Nephron (organoid): ENCODE measurements at regions not wholly inside any gene's neighbourhood (a gene's known extent, or its start where the extent isn't known, plus 50 kb on each side); places are given as distances from the start of the nearest gene placed in this dataset.

Source experiments
- H3K27ac Mint-ChIP-seq, 3 experiments: 2 replicates each; pipeline ENCODE4 v1.8.0; 2020; ENCODE audit warnings: mixed read lengths in 3 of 3, mild to moderate bottlenecking in 2 of 3, moderate library complexity in 1 of 3
- H3K27me3 Mint-ChIP-seq: 2 replicates; pipeline ENCODE4 v1.8.0; 2021; ENCODE audit warnings: low read depth, mild to moderate bottlenecking, moderate library complexity, mixed read lengths
- H3K36me3 Mint-ChIP-seq: 2 replicates; pipeline ENCODE4 v1.8.0; 2020; ENCODE audit warnings: low read depth, mixed read lengths
- H3K4me1 Mint-ChIP-seq: 2 replicates; pipeline ENCODE4 v1.8.0; 2020; ENCODE audit warnings: mixed read lengths
- H3K4me3 Mint-ChIP-seq, 3 experiments: 2 replicates each; pipeline ENCODE4 v1.8.0; 2020; ENCODE audit warnings: mild to moderate bottlenecking in 3 of 3, mixed read lengths in 3 of 3, moderate library complexity in 2 of 3
- H3K9me3 Mint-ChIP-seq: 2 replicates; pipeline ENCODE4 v1.8.0; 2020; ENCODE audit warnings: mixed read lengths
- TF ChIP-seq, protein P1 (sequence below), 3 experiments: fragments of 200-600 bp; sonication (generic); IDR thresholded peaks; one replicate each; pipeline ENCODE4 v1.5.0; 2021; ENCODE audit warnings: antibody characterized with exemption in 3 of 3; ENCODE audit not compliant: unreplicated experiment in 3 of 3

DNA sequence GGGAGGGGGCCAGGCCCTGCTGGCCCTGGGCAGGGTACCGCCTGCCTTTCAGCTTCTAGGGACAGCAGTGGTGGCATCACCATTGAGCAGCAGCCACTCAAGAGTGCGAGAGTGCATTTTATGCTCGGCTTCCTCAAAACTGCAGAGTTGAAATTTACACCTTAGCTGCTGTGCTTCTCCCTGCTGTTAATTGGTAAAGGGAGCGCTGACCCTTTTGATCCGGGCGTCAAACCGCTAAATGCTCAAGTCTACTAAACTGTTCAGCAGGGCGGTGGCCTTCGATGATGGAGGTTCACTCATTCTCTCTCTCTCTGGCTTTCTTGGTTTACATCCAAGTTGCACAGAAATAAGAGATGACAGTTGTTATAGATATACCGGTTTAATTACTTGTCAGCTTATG lies 368.6 kb upstream of the IRX2 start:
- Mint-ChIP-seq H3K27me3 (peaks cover 80% of the 10 kb centered on the region), H3K36me3 (no peaks in the 10 kb centered on the region), H3K27ac (no peak overlapping the region), H3K9me3 (no peaks in the 10 kb centered on the region), H3K4me1 (peaks cover 40% of the 10 kb centered on the region), H3K4me3 (no peak overlapping the region)
- TF ChIP-seq, protein P1, sequence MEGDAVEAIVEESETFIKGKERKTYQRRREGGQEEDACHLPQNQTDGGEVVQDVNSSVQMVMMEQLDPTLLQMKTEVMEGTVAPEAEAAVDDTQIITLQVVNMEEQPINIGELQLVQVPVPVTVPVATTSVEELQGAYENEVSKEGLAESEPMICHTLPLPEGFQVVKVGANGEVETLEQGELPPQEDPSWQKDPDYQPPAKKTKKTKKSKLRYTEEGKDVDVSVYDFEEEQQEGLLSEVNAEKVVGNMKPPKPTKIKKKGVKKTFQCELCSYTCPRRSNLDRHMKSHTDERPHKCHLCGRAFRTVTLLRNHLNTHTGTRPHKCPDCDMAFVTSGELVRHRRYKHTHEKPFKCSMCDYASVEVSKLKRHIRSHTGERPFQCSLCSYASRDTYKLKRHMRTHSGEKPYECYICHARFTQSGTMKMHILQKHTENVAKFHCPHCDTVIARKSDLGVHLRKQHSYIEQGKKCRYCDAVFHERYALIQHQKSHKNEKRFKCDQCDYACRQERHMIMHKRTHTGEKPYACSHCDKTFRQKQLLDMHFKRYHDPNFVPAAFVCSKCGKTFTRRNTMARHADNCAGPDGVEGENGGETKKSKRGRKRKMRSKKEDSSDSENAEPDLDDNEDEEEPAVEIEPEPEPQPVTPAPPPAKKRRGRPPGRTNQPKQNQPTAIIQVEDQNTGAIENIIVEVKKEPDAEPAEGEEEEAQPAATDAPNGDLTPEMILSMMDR (IDR thresholded peaks at IDR 0.05; ENCODE audit: unreplicated experiment in 3 of 3), result no peak

DNA sequence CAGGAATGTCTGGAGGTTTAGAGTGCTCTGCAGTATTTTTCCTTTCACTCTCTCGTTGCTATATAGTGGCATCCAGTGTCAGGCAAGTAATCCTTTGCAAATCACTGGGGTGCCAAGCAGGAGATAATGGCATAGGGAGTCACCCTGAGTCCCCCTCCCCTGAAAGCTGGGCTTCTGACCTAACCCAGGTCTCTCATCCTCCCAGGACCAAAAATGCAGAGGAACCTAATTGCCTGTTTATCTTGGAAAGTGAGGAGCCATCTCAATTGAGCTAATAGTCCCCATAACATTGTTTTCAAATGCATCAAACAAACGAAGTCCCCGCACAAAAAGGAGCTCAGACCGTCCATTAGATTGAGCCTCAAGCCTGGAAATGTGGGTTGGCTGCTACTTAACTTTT lies 368.0 kb upstream of the IRX2 start:
- peaks cover 84% of the 10 kb centered on the region for H3K27me3 Mint-ChIP-seq
- no peaks in the 10 kb centered on the region for H3K9me3 Mint-ChIP-seq
- no peak overlapping the region for H3K4me3 Mint-ChIP-seq
- H3K27ac Mint-ChIP-seq, result no peak overlapping the region
- no peaks in the 10 kb centered on the region for H3K36me3 Mint-ChIP-seq
- H3K4me1 Mint-ChIP-seq, result peaks cover 40% of the 10 kb centered on the region
- TF ChIP-seq, protein P1 (IDR thresholded peaks at IDR 0.05; ENCODE audit: unreplicated experiment in 3 of 3), result no peak

DNA sequence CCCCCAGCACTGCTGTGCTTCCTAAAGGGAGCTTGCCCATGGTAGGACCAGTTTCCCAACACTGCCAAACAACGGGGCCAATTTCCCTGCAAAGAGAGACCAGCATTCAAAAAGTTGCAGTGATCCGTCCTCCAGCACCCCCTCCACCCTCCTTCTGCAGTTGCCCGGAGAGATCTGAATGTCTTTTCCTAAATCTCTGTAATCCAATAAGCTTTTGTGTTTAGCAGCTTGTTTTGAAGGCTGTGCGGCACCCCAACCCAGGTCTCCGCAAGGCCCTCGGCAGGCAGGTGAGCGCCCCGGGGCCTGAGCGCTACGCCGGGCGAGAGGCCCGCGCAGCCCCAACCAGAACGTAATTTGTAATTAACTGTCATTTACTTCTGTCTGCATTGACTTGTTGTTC lies 366.9 kb upstream of the IRX2 start:
- H3K27ac Mint-ChIP-seq, result no peak overlapping the region
- H3K4me3 Mint-ChIP-seq, result no peak overlapping the region
- TF ChIP-seq, protein P1 (IDR thresholded peaks at IDR 0.05; ENCODE audit: unreplicated experiment in 3 of 3), result no peak
- H3K9me3 Mint-ChIP-seq, result no peaks in the 10 kb centered on the region
- peaks cover 86% of the 10 kb centered on the region for H3K27me3 Mint-ChIP-seq
- H3K36me3 Mint-ChIP-seq, result no peaks in the 10 kb centered on the region
- H3K4me1 Mint-ChIP-seq, result peaks cover 40% of the 10 kb centered on the region

DNA sequence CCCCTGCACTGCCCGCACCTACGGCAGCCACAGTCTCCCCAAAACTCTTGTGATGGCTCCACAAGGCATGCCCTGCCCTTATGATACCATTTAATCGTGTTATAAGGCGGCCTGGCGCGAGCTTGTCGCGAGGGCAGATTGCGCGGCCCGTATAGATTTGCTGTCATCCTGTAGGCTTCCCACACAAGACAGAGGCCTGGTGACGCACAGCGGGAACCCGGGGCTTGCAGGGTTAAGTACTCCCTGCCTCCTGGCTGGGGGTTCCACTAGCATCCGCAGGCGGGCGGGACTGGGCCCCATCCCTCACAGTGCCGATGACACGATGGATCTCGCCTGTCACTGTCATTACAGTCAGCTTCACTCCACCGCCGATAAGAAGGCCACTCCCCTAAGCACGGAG lies 364.9 kb upstream of the IRX2 start:
- Mint-ChIP-seq H3K27ac (no peak overlapping the region), H3K4me1 (peaks cover 33% of the 10 kb centered on the region), H3K9me3 (no peaks in the 10 kb centered on the region), H3K36me3 (no peaks in the 10 kb centered on the region), H3K27me3 (peaks cover 72% of the 10 kb centered on the region), H3K4me3 (no peak overlapping the region)
- TF ChIP-seq, protein P1 (IDR thresholded peaks at IDR 0.05; ENCODE audit: unreplicated experiment in 3 of 3), result no peak

DNA sequence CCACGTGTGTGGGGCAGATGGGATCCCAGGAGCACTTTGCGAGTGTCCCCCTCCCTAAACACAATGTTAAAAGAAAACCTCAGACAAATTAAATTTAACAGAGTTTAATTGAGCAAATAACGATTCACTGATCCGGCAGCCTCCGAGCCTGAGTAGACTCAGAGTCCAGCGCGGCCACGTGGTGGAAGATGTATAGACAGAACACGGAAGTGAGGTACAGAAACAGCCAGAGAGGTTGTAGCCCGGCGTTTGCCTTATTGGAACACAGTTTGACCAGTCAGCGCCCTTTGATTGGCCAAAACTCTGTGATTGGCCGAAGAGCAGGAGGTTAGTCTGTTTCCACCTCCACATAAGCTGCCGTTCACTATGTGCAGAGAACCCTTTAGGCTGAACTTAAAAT lies 363.0 kb upstream of the IRX2 start:
- Mint-ChIP-seq H3K4me1 (peaks cover 22% of the 10 kb centered on the region), H3K36me3 (no peaks in the 10 kb centered on the region), H3K27me3 (peaks cover 66% of the 10 kb centered on the region), H3K27ac (no peak overlapping the region), H3K9me3 (no peaks in the 10 kb centered on the region), H3K4me3 (no peak overlapping the region)
- TF ChIP-seq, protein P1 (IDR thresholded peaks at IDR 0.05; ENCODE audit: unreplicated experiment in 3 of 3), result no peak

DNA sequence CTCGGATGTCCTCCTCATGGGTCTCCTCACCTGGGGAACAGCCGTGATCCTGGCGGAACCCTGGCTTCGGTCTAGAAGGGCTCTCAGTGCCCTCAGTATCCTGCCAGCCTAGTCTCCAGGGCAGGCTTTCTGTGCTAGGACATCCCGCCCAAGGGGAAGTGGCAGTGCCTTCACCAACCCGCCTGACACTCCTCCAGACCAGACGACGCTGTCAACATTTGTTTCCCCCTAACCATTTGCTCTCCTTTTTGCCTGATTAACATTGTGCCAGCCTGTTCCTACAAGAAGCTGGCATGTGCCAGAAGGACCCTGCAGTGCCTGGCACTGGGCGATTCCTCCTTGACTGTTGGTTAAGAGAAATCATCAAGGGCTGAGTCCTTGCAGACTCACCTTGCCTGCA lies 358.9 kb upstream of the IRX2 start:
- TF ChIP-seq, protein P1 (IDR thresholded peaks at IDR 0.05; ENCODE audit: unreplicated experiment in 3 of 3), result no peak
- H3K27ac Mint-ChIP-seq, result no peak overlapping the region
- peaks cover 56% of the 10 kb centered on the region for H3K27me3 Mint-ChIP-seq
- no peaks in the 10 kb centered on the region for H3K9me3 Mint-ChIP-seq
- peaks cover 25% of the 10 kb centered on the region for H3K4me1 Mint-ChIP-seq
- H3K4me3 Mint-ChIP-seq, result no peak overlapping the region
- H3K36me3 Mint-ChIP-seq, result no peaks in the 10 kb centered on the region
